ENCODE measurements at regions not wholly inside any gene's neighbourhood (a gene's known extent, or its start where the extent isn't known, plus 50 kb on each side); places are given as distances from the start of the nearest gene placed in this dataset.
A peak's percentile ranks its signal among the peaks of the same experiment; 100 is the strongest.
"Not testable (repeated sequence)": the region's sequence is repeated elsewhere in the genome, so short reads cannot be mapped to it uniquely, and the experiment has no call there.

- Histone ChIP-seq H3K36me3 (no peaks in the 10 kb centered on the region), H3K27me3 (no peaks in the 10 kb centered on the region), H3K27ac (peak overlapping the region; percentile 67 to 77 (median 71)), H3K4me3 (no peak overlapping the region), H3K4me1 (peaks cover 2 to 27% (median 19%) of the 10 kb centered on the region in 4 donors), H3K9me3 (no peaks in the 10 kb centered on the region)
- WGBS, 2 donors (ENCODE audit: low coverage in 1 of 2): 67 to 68% methylated on average over 1 of the region's 1 CpG
- in situ Hi-C loops (cut with MboI; ENCODE audit: low pct_ligation_motif_present in 1 of 4, low pct_unique_long_range_greater_than_20kb in 1 of 4, low sequenced_read_pairs in 3 of 4) (no loop called here), intact Hi-C loops (cut with DNase I; ENCODE audit: low total_unique reads) (no loop called here)
- no peak for TF ChIP-seq POLR2AphosphoS5 (IDR thresholded peaks at IDR 0.05)
- TF ChIP-seq EP300 (IDR thresholded peaks at IDR 0.05; ENCODE audit: low read depth): no peak
- DNase-seq: no peak
Observed at GRCh38 chr5:67547682-67548081, 351.1 kb upstream of the CD180 start.

DNA sequence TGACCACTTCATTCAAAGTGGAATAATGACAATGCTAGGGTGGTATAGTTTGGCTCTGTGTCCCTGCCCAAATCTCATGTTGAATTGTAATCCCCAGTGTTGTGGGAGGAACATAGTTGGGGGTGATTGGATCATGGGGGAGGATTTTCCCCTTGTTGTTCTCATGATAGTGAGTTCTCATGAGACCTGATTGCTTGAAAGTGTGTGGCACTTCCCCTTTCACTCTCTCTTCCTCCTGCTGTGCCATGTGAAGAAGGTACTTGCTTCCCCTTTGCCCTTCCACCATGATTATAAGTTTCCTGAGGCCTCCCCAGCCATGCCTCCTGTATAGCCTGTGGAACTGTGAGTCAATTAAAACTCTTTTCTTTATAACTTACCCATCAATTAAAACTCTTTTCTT is 348.3 kb upstream of the CD180 start:
- in situ Hi-C loops (cut with MboI; ENCODE audit: low pct_ligation_motif_present in 1 of 4, low pct_unique_long_range_greater_than_20kb in 1 of 4, low sequenced_read_pairs in 3 of 4); DNase-seq; H3K4me3 ChIP-seq; intact Hi-C loops (cut with DNase I; ENCODE audit: low total_unique reads); H3K27me3 ChIP-seq; H3K9me3 ChIP-seq; H3K36me3 ChIP-seq; H3K27ac ChIP-seq: not testable (repeated sequence)
- peaks cover 2 to 19% (median 14%) of the 10 kb centered on the region in 4 donors for H3K4me1 ChIP-seq

DNA sequence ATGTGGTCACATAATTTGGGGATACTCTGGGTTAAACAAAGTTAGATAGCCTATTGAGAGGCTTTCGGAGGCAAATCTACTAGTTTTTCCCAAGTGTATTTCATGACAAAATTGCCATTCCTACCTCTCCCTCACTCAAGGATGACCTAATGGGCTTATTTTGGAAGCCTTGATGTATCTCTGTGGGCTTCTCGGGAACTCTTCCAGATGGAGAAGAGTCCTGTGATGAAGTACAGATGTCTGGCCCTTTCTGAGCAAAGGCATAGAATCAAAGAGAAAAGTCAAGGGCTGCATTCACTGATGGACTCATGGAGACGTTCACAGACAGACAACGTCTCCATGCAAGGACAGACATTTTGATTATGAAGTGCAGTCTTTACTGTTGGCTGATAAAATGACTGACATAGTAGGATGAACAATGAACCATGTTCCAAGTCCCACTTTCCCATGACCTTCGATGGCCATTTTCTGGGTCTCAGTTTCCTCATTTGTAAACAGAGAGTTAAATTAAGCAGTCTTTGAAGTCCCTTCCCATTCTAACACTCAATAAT is 347.2 kb upstream of the CD180 start:
- H3K4me3 ChIP-seq: no peak overlapping the region
- peaks cover 0 to 13% (median 5%) of the 10 kb centered on the region in 4 donors for H3K4me1 ChIP-seq
- H3K27ac ChIP-seq: no peak overlapping the region
- H3K27me3 ChIP-seq: no peaks in the 10 kb centered on the region
- intact Hi-C loops (cut with DNase I; ENCODE audit: low total_unique reads) (no loop called here), in situ Hi-C loops (cut with MboI; ENCODE audit: low pct_ligation_motif_present in 1 of 4, low pct_unique_long_range_greater_than_20kb in 1 of 4, low sequenced_read_pairs in 3 of 4) (no loop called here)
- H3K9me3 ChIP-seq: no peaks in the 10 kb centered on the region
- H3K36me3 ChIP-seq: no peaks in the 10 kb centered on the region
- TF ChIP-seq EP300 (IDR thresholded peaks at IDR 0.05; ENCODE audit: low read depth) (no peak), POLR2AphosphoS5 (IDR thresholded peaks at IDR 0.05) (no peak)
- no peak for DNase-seq
- 86 to 92% methylated on average over 3 to 5 of the region's 5 CpGs for WGBS, 2 donors (ENCODE audit: low coverage in 1 of 2)

GRCh38 chr5:67542479-67542878 is 345.9 kb upstream of the CD180 start:
- 62 to 80% methylated on average over 1 to 3 of the region's 3 CpGs for WGBS, 2 donors (ENCODE audit: low coverage in 1 of 2)
- no peak overlapping the region for H3K4me3 ChIP-seq
- in situ Hi-C loops (cut with MboI; ENCODE audit: low pct_ligation_motif_present in 1 of 4, low pct_unique_long_range_greater_than_20kb in 1 of 4, low sequenced_read_pairs in 3 of 4) (no loop called here), intact Hi-C loops (cut with DNase I; ENCODE audit: low total_unique reads) (no loop called here)
- no peak for DNase-seq
- TF ChIP-seq, protein P1, sequence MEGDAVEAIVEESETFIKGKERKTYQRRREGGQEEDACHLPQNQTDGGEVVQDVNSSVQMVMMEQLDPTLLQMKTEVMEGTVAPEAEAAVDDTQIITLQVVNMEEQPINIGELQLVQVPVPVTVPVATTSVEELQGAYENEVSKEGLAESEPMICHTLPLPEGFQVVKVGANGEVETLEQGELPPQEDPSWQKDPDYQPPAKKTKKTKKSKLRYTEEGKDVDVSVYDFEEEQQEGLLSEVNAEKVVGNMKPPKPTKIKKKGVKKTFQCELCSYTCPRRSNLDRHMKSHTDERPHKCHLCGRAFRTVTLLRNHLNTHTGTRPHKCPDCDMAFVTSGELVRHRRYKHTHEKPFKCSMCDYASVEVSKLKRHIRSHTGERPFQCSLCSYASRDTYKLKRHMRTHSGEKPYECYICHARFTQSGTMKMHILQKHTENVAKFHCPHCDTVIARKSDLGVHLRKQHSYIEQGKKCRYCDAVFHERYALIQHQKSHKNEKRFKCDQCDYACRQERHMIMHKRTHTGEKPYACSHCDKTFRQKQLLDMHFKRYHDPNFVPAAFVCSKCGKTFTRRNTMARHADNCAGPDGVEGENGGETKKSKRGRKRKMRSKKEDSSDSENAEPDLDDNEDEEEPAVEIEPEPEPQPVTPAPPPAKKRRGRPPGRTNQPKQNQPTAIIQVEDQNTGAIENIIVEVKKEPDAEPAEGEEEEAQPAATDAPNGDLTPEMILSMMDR (IDR thresholded peaks at IDR 0.05): no peak
- TF ChIP-seq POLR2AphosphoS5 (IDR thresholded peaks at IDR 0.05): no peak
- TF ChIP-seq EP300 (IDR thresholded peaks at IDR 0.05; ENCODE audit: low read depth): no peak
- TF ChIP-seq POLR2A (IDR thresholded peaks at IDR 0.05): no peak
- H3K9me3 ChIP-seq: no peaks in the 10 kb centered on the region
- no peaks in the 10 kb centered on the region for H3K36me3 ChIP-seq
- peaks cover 0 to 14% (median 2%) of the 10 kb centered on the region in 4 donors for H3K4me1 ChIP-seq
- H3K27ac ChIP-seq: no peak overlapping the region
- no peaks in the 10 kb centered on the region for H3K27me3 ChIP-seq

GRCh38 chr5:67541875-67542274 is 345.3 kb upstream of the CD180 start:
- Histone ChIP-seq H3K9me3 (no peaks in the 10 kb centered on the region), H3K36me3 (no peaks in the 10 kb centered on the region), H3K27me3 (no peaks in the 10 kb centered on the region), H3K4me1 (peaks cover 0 to 20% (median 4%) of the 10 kb centered on the region in 4 donors), H3K27ac (no peak overlapping the region), H3K4me3 (no peak overlapping the region)
- in situ Hi-C loops (cut with MboI; ENCODE audit: low pct_ligation_motif_present in 1 of 4, low pct_unique_long_range_greater_than_20kb in 1 of 4, low sequenced_read_pairs in 3 of 4) (no loop called here), intact Hi-C loops (cut with DNase I; ENCODE audit: low total_unique reads) (no loop called here)
- DNase-seq: no peak
- TF ChIP-seq EP300 (IDR thresholded peaks at IDR 0.05; ENCODE audit: low read depth): no peak
- TF ChIP-seq POLR2AphosphoS5 (IDR thresholded peaks at IDR 0.05): no peak
- no peak for TF ChIP-seq POLR2A (IDR thresholded peaks at IDR 0.05)
- 75 to 89% methylated on average over 1 of the region's 1 CpG for WGBS, 2 donors (ENCODE audit: low coverage in 1 of 2)

GRCh38 chr5:67538855-67539506 is 342.4 kb upstream of the CD180 start:
- TF ChIP-seq, protein P1 (IDR thresholded peaks at IDR 0.05): no peak
- TF ChIP-seq POLR2A (IDR thresholded peaks at IDR 0.05): no peak
- TF ChIP-seq POLR2AphosphoS5 (IDR thresholded peaks at IDR 0.05): no peak
- TF ChIP-seq EP300 (IDR thresholded peaks at IDR 0.05; ENCODE audit: low read depth): no peak
- WGBS, 2 donors (ENCODE audit: low coverage in 1 of 2): 64 to 67% methylated on average over 2 of the region's 2 CpGs
- Histone ChIP-seq H3K27me3 (no peaks in the 10 kb centered on the region), H3K4me1 (peaks cover 0 to 20% (median 5%) of the 10 kb centered on the region in 4 donors), H3K4me3 (no peak overlapping the region), H3K27ac (peak overlapping the region; percentile 63 to 84 (median 70)), H3K9me3 (no peaks in the 10 kb centered on the region), H3K36me3 (no peaks in the 10 kb centered on the region)
- no peak for DNase-seq
- in situ Hi-C loops (cut with MboI; ENCODE audit: low pct_ligation_motif_present in 1 of 4, low pct_unique_long_range_greater_than_20kb in 1 of 4, low sequenced_read_pairs in 3 of 4): no loop called here
- intact Hi-C loops (cut with DNase I; ENCODE audit: low total_unique reads): no loop called here
